Thyroid gland (tissue), 4 donors: ENCODE measurements at regions not wholly inside any gene's neighbourhood (a gene's known extent, or its start where the extent isn't known, plus 50 kb on each side); places are given as distances from the start of the nearest gene placed in this dataset. TPM values are rescaled to one million over a fixed set of nuclear protein-coding genes. Genes with fewer than 3 reads are reported as not detected.
"Not testable (repeated sequence)": the region's sequence is repeated elsewhere in the genome, so short reads cannot be mapped to it uniquely, and the experiment has no call there.

Experiments
- DNase-seq, 2 donors: peaks; one replicate each; pipeline ENCODE4 v3.0.0-alpha.2; 2019
- H3K27ac ChIP-seq, 3 donors: fragments of 200-600 bp; sonication (generic); 1 replicate in 2 of 3; 2 replicates in 1 of 3; pipeline ENCODE4 v1.5.1; 2016 to 2019; ENCODE audit warnings: mild to moderate bottlenecking in 1 of 3, moderate library complexity in 1 of 3
- H3K27me3 ChIP-seq: fragments of 200-600 bp; sonication (generic); one replicate; pipeline ENCODE4 v1.5.1; 2019
- H3K36me3 ChIP-seq, 2 donors: fragments of 200-600 bp; sonication (generic); one replicate each; pipeline ENCODE4 v1.5.1; 2016 to 2019
- H3K4me1 ChIP-seq, 2 donors: fragments of 200-600 bp; sonication (generic); one replicate each; pipeline ENCODE4 v1.5.1; 2017 to 2019
- H3K4me3 ChIP-seq, 3 donors: fragments of 200-600 bp; sonication (generic); replicated peaks in 1 of 3; 1 replicate in 2 of 3; 2 replicates in 1 of 3; pipeline ENCODE4 v1.5.1; 2016; ENCODE audit warnings: mild to moderate bottlenecking in 1 of 3
- H3K9me3 ChIP-seq: fragments of 200-600 bp; sonication (generic); one replicate; pipeline ENCODE4 v1.5.1; 2017
- POLR2A ChIP-seq, 2 donors: fragments of 450-650 bp; IDR thresholded peaks; one replicate each; pipeline ENCODE4 v1.6.1; 2017; ENCODE audit warnings: antibody characterized with exemption in 2 of 2, mild to moderate bottlenecking in 2 of 2, moderate library complexity in 1 of 2
- WGBS, 2 donors: methylation state at CpG; one replicate each; pipeline ENCODE4 v1.1.5; 2017; 5-methylcytosine and 5-hydroxymethylcytosine counted together
- intact Hi-C: fragments of 100-400 bp; cut with DNase I; formaldehyde crosslinking; loops from one replicate; pipeline ENCODE4 v1.15.1; 2023
- small RNA-seq: library from RNA; depleted of rRNA; stranded (forward); fragments of <200 nt; gene quantifications from one replicate; pipeline ENCODE3, GENCODE V24; 2016
- TF ChIP-seq, protein P1 (sequence below), 6 experiments: fragments of 200-600 bp in 3 of 6; fragments of 450-650 bp in 3 of 6; sonication (generic) in 3 of 6; IDR thresholded peaks; one replicate each; pipeline ENCODE4 v1.5.1; 2016 to 2019; ENCODE audit warnings: antibody characterized with exemption in 6 of 6, mild to moderate bottlenecking in 2 of 6, inconsistent platforms in 1 of 6, moderate library complexity in 1 of 6

DNA sequence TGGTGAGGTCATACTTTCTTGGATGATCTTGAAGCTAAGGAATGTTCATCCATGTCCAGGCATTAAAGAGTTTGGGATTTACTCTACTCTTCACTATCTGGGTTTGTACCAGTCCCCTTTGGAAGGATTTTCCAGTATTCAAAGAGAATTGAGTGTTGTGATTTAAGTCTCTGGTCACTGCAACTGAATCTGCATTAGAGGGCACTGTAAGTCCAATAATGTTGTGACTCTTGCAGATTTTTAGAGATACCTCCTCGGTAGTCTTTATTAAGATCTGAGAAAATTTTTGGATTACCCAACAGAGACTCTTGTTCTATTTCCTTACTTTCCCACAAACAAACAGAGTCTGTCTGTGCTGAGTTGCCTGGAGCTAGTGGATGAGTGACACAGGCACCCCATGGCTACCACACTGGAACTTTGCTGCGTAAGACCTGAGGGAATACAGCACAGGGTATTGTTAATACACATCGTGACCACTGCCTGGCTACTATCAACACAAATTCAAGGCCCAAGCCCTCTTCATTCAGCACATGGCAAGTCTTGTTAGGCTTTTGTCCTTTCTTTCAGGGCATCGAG, 357.1 kb upstream of the KLHL4 start:
- H3K9me3 ChIP-seq = no peaks in the 10 kb centered on the region
- no peaks in the 10 kb centered on the region for H3K36me3 ChIP-seq
- no peak overlapping the region for H3K27ac ChIP-seq
- no peak for DNase-seq
- H3K27me3 ChIP-seq = no peaks in the 10 kb centered on the region
- H3K4me3 ChIP-seq = no peak overlapping the region
- intact Hi-C loops = no loop called here
- 68 to 71% methylated on average over 3 to 4 of the region's 4 CpGs for WGBS, 2 donors
- H3K4me1 ChIP-seq = no peaks in the 10 kb centered on the region
- TF ChIP-seq, protein P1, sequence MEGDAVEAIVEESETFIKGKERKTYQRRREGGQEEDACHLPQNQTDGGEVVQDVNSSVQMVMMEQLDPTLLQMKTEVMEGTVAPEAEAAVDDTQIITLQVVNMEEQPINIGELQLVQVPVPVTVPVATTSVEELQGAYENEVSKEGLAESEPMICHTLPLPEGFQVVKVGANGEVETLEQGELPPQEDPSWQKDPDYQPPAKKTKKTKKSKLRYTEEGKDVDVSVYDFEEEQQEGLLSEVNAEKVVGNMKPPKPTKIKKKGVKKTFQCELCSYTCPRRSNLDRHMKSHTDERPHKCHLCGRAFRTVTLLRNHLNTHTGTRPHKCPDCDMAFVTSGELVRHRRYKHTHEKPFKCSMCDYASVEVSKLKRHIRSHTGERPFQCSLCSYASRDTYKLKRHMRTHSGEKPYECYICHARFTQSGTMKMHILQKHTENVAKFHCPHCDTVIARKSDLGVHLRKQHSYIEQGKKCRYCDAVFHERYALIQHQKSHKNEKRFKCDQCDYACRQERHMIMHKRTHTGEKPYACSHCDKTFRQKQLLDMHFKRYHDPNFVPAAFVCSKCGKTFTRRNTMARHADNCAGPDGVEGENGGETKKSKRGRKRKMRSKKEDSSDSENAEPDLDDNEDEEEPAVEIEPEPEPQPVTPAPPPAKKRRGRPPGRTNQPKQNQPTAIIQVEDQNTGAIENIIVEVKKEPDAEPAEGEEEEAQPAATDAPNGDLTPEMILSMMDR (IDR thresholded peaks at IDR 0.05) = no peak
- TF ChIP-seq POLR2A (IDR thresholded peaks at IDR 0.05) = no peak

DNA sequence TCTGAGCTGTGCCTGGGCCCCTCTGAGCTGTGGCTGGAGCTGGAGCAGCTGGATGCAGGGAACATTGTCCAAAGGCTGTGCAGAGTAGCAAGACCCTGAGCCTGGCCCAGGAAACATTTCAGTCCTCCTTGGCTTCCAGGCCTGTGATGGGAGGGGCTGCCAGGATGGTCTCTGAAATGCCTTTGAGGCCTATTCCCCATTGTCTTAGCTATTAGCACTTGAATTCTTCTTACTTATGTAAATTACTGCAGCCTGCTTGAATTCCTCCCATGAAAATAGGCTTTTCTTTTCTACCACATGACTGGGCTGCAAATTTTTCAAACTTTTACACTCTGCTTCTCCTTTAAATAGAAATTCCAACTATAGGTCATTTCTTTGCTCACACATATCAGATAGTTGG, 349.8 kb upstream of the KLHL4 start:
- Histone ChIP-seq H3K27ac (no peak overlapping the region), H3K36me3 (no peaks in the 10 kb centered on the region), H3K9me3 (no peaks in the 10 kb centered on the region), H3K4me1 (no peaks in the 10 kb centered on the region), H3K27me3 (no peaks in the 10 kb centered on the region), H3K4me3 (no peak overlapping the region)
- DNase-seq = no peak
- intact Hi-C loops = no loop called here
- TF ChIP-seq, protein P1 (IDR thresholded peaks at IDR 0.05) = no peak
- no peak for TF ChIP-seq POLR2A (IDR thresholded peaks at IDR 0.05)

DNA sequence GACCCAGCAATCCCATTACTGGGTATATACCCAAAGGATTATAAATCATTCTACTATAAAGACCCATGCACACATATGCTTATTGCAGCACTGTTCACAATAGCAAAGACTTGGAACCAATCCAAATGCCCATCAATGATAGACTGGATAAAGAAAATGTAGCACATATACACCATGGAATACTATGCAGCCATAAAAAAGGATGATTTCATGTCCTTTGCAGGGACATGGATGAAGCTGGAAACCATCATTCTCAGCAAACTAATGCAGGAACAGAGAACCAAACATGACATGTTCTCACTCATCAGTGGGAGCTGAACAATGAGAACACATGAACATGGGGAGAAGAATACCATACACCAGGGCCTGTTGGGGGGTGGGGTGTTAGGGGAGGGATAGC, 339.6 kb upstream of the KLHL4 start:
- H3K4me1 ChIP-seq, H3K9me3 ChIP-seq, DNase-seq, H3K4me3 ChIP-seq, H3K27ac ChIP-seq, intact Hi-C loops, H3K27me3 ChIP-seq, H3K36me3 ChIP-seq: not testable (repeated sequence)

Small RNAs in the stretch of these regions (small RNA-seq; reads per million reads assigned to genes)
- gene RF00279 (not detected), gene Z82210.1 (not detected)
